Stimulated activated CD4-positive, alpha-beta T cell treated with anti-CD3 and anti-CD28 coated beads, Interleukin-1b, Interleukin-23, amount 100 ng/mL, for 48 hours (primary cell): ENCODE measurements at regions not wholly inside any gene's neighbourhood (a gene's known extent, or its start where the extent isn't known, plus 50 kb on each side); places are given as distances from the start of the nearest gene placed in this dataset.

Source experiments
- DNase-seq: peaks from one replicate; pipeline ENCODE4 v3.0.0-alpha.2; 2020

DNA sequence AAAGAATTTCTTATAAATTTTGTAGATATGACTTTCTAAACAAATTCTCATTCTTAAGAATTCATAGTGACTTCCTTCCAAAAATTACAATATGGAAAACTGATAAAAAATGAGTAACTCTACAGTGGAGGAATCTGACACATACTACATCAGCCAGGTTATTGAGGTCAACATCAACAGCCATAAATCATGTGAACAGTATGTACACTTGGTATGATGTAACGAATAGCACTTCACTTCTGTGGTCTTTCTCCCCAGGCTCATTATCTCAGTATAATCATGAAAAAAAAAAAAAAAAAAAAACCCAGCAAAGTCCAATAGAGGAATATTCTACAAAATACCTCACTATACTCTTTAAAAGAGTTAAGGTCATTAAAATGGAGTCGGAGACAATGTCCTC lies 111.2 kb upstream of the SUCLG2 start:
- no peak for DNase-seq

DNA sequence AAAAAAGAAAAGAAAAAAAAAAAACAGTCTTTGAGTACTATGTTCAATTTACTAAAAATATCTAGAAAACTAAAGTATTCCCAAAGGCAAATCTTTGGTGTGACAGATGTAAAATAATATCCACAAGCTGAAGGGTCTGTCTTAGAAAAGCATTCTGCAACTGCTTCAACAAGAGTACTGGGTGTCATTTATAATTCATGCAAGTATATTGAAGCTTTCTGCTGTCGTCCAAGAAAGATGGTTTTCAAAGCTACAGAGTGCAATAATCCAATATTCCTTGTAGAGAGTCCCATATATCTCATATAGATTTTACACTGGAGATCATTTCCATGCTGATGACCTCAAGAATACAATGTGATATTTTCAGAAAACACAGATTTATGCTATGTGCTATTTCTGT lies 90.9 kb upstream of the SUCLG2 start:
- DNase-seq: no peak

- no peak for DNase-seq
These were observed 90.3 kb upstream of the SUCLG2 start for GRCh38 chr3:67744699-67745098.

GRCh38 chr3:67739851-67740250 lies 85.4 kb upstream of the SUCLG2 start:
- DNase-seq: no peak

DNA sequence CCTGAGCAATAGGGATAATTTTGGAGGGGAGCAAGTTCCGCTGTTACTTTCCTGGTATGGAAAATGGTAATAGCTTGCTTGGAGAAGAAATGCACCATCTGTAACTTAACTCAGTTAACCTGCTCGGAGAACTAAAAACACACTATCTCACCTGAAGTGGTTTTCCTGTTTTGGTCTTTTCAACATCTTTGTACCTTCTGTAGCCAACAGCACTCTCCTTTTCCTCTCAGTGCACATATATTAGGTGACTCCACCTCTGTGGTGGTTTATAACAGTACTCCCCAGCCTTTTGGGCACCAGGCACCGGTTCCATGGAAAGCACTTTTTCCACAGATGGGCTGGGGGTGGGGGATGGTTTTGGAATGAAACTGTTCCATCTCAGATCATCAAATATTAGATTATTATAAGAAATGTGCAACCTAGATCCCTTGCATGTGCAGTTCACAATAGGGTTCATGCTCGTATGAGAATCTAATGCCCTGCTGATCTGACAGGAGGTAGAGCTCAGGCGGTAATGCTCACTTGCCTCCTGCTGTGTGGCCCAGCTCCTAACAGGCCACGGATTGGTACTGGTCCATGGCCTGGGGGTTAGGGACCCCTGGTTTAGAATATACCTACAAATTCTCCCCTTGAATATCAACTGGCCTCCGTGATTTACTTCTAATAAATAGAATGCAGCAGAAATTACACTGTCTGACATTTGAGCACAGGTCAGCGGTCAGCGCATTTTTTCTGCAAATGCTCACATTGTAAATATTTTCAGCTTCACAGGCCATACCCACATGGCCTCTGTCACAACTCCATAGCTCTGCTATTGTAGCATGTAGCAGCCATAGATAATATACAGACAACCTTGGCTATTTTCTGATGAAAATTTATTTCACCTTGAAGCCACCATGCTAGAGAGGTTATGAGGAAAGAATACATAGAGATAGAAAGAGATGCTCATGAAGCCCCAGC lies 83.8 kb upstream of the SUCLG2 start:
- no peak for DNase-seq

DNA sequence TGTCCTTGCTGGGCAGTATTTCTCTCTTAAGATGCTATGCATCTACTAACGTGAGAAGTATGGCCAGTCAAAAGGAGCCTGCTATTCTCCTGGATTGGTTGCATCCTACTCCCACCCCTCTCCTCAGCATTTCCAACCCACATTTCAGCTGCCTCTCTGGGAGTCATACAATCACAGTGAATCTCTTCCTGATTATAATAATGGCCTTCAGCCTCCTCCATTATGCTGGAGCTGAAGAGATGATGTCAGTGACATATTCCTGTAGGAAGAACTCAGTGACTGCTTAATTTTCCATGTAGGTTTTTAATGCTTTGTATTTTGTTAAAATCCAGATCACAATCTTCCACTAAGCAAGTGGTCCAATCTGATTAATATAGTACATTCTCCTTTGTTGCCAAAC lies 82.7 kb upstream of the SUCLG2 start:
- DNase-seq: no peak

DNA sequence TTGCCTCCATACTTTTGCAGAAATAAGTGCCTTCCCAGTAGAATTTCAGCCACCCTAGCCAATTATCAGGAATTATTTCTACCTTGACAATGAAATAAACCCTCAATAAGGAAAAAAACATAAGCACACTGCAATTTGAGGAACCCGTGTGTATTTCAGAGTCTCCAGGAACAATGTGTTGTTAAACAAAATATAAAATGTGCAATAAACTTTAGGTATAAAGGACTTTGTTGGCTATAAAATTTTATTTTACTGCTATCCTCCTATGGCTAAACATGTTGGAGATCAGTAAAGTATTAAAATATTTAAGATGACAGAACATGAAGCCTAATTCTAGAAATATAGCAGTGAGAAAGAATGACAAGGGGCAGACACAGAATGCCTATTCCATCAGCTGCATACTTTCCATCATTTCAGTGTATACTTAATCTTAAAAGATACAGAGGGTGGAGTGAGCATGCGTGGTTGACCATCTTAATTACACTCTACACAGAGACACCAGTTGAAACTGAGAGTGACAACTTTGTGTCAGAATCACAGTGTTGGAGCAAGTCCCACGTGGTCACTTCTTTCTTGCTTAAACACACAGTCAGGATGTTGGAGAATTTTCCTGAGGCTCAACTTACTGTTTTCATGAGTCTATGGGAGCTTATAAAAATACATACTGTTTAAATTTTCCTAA lies 79.0 kb upstream of the SUCLG2 start:
- DNase-seq: no peak

DNA sequence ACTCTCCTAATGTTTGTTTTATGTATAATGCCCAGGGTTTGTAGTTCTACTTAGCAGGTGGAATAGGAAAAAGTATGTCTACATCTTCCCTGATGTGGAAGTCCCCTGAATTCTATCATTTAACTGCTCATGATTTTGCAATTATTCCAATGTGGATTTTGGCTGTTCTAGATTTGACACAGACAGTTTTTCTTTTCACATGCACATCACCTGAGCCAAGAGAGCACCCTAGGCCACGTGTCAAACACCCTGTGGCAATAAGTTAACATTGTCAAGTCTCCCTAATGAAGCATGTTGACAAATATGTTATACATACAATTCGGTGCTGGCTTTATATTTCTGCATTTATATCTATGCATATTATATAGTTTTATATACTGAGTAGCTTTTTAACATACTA lies 70.0 kb upstream of the SUCLG2 start:
- DNase-seq: no peak

GRCh38 chr3:67723863-67724262 lies 69.5 kb upstream of the SUCLG2 start:
- no peak for DNase-seq

DNA sequence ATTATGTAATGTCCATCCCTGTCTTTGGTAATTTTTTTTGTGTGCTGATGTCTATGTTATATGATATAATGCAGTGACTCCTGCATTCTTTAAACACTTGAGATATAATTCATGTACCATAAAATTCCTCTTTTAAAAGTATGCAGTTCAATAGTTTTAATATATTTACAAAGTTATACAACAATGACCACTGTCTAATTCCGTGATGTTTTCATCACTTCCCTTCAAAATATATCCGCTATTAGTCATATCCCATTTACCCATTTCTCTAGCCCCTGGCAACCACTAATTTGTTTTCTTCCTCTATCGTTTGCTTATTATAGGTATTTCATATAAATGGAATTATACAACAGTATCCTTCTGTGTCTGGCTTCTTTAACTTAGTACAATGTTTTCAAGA lies 64.9 kb upstream of the SUCLG2 start:
- DNase-seq: no peak

DNA sequence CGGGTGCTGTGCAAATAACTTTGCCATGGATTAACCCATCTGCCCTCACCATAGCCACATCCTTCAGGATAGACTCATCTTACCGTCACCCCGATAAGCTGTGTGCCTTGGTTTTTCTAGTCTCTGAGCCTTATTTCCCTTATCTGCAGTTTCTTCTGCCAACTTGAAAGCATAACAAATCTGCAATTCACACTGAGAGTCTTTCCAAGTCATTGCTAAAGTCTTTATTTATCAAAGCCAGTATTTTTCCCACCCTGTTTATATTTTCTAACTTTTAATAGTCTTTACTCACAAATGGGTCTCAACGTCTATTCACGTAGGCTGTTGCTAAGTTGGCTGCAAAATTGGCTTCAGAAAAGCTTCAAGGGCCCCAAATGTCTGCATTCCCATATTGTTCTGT lies 61.6 kb upstream of the SUCLG2 start:
- DNase-seq: no peak

DNA sequence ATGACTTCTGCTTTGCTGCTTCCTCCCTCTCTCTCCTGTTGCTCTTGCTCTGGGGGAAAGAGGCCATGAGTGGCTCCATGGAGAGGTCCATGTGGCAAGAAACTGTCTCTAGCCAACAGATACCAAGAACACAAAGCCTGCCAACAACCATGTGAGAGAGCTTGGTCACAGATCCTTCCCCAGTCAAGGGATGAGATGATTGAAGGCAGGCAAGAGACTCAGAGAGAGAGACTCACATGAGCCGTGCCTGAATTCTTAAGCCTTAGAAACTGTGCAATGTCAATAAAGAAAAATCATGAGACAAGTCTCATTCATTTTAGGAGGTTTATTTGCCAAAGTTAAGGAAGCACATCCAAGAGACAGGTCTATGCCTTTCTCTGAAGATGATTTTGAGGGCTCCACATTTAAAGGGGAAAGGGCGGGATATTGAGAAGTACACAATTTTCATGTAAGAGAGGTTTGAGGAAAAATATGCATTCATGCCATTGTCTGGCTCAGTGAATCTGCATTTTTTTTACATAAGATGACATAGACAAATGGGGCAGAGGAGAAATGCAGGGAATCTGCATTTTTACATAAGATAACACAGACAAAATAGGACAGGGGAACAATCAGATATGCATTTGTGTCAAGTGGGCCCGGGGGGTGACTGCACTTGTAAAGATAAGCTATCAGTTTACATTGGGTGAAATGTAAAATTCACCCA lies 59.5 kb upstream of the SUCLG2 start:
- no peak for DNase-seq

- no peak for DNase-seq
These were observed 57.8 kb upstream of the SUCLG2 start for GRCh38 chr3:67712259-67712658.

DNA sequence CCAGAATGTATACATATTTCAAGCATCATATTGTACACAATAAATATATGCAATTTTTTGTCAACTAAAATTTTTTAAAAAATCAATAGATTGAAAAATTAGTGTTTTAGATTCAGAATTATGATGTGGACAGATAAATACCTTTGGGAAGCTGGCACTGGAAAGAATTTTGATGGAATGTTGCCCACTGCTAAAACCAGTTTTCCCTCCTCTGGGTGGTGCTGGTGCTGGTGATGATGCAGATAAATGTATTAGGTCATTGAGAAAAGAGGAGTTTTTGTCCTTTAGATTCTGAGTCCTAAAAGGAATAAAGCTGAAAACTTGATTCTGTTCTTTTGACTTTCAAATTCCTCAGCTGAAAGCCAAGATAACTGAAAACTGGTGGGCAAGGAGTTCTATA lies 56.0 kb upstream of the SUCLG2 start:
- DNase-seq: no peak

- DNase-seq: no peak
These were observed 52.5 kb upstream of the SUCLG2 start for GRCh38 chr3:67706934-67707333.

- DNase-seq: no peak
These were observed 49.9 kb upstream of the SUCLG2 start for GRCh38 chr3:67704322-67704721.
